ENCODE measurements at regions not wholly inside any gene's neighbourhood (a gene's known extent, or its start where the extent isn't known, plus 50 kb on each side); places are given as distances from the start of the nearest gene placed in this dataset.
A peak's percentile ranks its signal among the peaks of the same experiment; 100 is the strongest.

GRCh38 chr1:37277366-37277765 lies 197.0 kb upstream of the ZC3H12A start:
- TF ChIP-seq CTCF (IDR thresholded peaks at IDR 0.05; ENCODE audit: borderline replicate concordance, control extremely low read depth, extremely low read depth, insufficient read depth, missing control alignments) = no peak
- no peak for DNase-seq (ENCODE audit: low spot score)
- in situ Hi-C loops (cut with MboI; ENCODE audit: low sequenced_read_pairs, unreplicated experiment) = no loop called here

- in situ Hi-C loops (cut with MboI; ENCODE audit: low sequenced_read_pairs, unreplicated experiment) = no loop called here
- no peak for TF ChIP-seq CTCF (IDR thresholded peaks at IDR 0.05; ENCODE audit: borderline replicate concordance, control extremely low read depth, extremely low read depth, insufficient read depth, missing control alignments)
Measured at GRCh38 chr1:37281354-37281753, 193.0 kb upstream of the ZC3H12A start.

GRCh38 chr1:37282764-37283163 lies 191.6 kb upstream of the ZC3H12A start:
- no peak for TF ChIP-seq CTCF (IDR thresholded peaks at IDR 0.05; ENCODE audit: borderline replicate concordance, control extremely low read depth, extremely low read depth, insufficient read depth, missing control alignments)
- in situ Hi-C loops (cut with MboI; ENCODE audit: low sequenced_read_pairs, unreplicated experiment) = no loop called here
- no peak for DNase-seq (ENCODE audit: low spot score)

More at GRCh38 chr1:37281354-37281753, 193.0 kb upstream of the ZC3H12A start:
- DNase-seq (ENCODE audit: low spot score) = no peak

- in situ Hi-C loops (cut with MboI; ENCODE audit: low sequenced_read_pairs, unreplicated experiment) = no loop called here
- no peak for DNase-seq (ENCODE audit: low spot score)
- TF ChIP-seq CTCF (IDR thresholded peaks at IDR 0.05; ENCODE audit: borderline replicate concordance, control extremely low read depth, extremely low read depth, insufficient read depth, missing control alignments) = no peak
Measured at GRCh38 chr1:37284053-37284452, 190.3 kb upstream of the ZC3H12A start.

GRCh38 chr1:37286881-37287280 lies 187.5 kb upstream of the ZC3H12A start:
- no peak for DNase-seq (ENCODE audit: low spot score)
- no peak for TF ChIP-seq CTCF (IDR thresholded peaks at IDR 0.05; ENCODE audit: borderline replicate concordance, control extremely low read depth, extremely low read depth, insufficient read depth, missing control alignments)
- in situ Hi-C loops (cut with MboI; ENCODE audit: low sequenced_read_pairs, unreplicated experiment) = no loop called here

GRCh38 chr1:37288900-37289299 lies 185.5 kb upstream of the ZC3H12A start:
- in situ Hi-C loops (cut with MboI; ENCODE audit: low sequenced_read_pairs, unreplicated experiment) = no loop called here
- TF ChIP-seq CTCF (IDR thresholded peaks at IDR 0.05; ENCODE audit: borderline replicate concordance, control extremely low read depth, extremely low read depth, insufficient read depth, missing control alignments) = no peak
- peak; percentile 80 for DNase-seq (ENCODE audit: low spot score)

- no peak for TF ChIP-seq CTCF (IDR thresholded peaks at IDR 0.05; ENCODE audit: borderline replicate concordance, control extremely low read depth, extremely low read depth, insufficient read depth, missing control alignments)
- in situ Hi-C loops (cut with MboI; ENCODE audit: low sequenced_read_pairs, unreplicated experiment) = no loop called here
- no peak for DNase-seq (ENCODE audit: low spot score)
Measured at GRCh38 chr1:37290718-37291117, 183.7 kb upstream of the ZC3H12A start.

Measured in GM13976 (cell line).